MCF 10A (cell line): ENCODE measurements at regions not wholly inside any gene's neighbourhood (a gene's known extent, or its start where the extent isn't known, plus 50 kb on each side); places are given as distances from the start of the nearest gene placed in this dataset.

Experiments
- BruUV-seq: library from RNA; stranded (reverse); fragments of 400-500 nt; replicated peaks from 2 replicates; lab custom pipeline; 2021; lab: Mats Ljungman, UMichigan
- CTCF ChIA-PET: fragments of 300-600 bp; sonication (Branson Sonifier 250); formaldehyde crosslinking; extraction: SDS; loops from one replicate; lab custom pipeline; 2021; ENCODE audit warnings: antibody characterized with exemption, inconsistent platforms; lab: Yijun Ruan, JAX
- POLR2A ChIA-PET: fragments of 300-600, 350-650 bp; sonication (Branson Sonifier 250); formaldehyde crosslinking; extraction: SDS; loops from one replicate; lab custom pipeline; 2020; ENCODE audit warnings: antibody characterized with exemption, inconsistent platforms; lab: Yijun Ruan, JAX
- DNase-seq: peaks from one replicate; pipeline ENCODE4 v3.0.0-alpha.2; 2018; ENCODE audit not compliant: unreplicated experiment
- H3K27ac Mint-ChIP-seq: one replicate; pipeline ENCODE4 v1.8.0; 2022; ENCODE audit warnings: mild to moderate bottlenecking, low read depth, mixed read lengths; ENCODE audit not compliant: unreplicated experiment
- H3K27me3 Mint-ChIP-seq: one replicate; pipeline ENCODE4 v1.8.0; 2022; ENCODE audit warnings: mixed read lengths; ENCODE audit not compliant: insufficient read depth, unreplicated experiment
- H3K36me3 Mint-ChIP-seq: one replicate; pipeline ENCODE4 v1.8.0; 2022; ENCODE audit warnings: mild to moderate bottlenecking, moderate library complexity, mixed read lengths; ENCODE audit not compliant: insufficient read depth, unreplicated experiment
- H3K4me1 Mint-ChIP-seq: one replicate; pipeline ENCODE4 v1.8.0; 2022; ENCODE audit warnings: mixed read lengths; ENCODE audit not compliant: insufficient read depth, unreplicated experiment
- H3K4me3 Mint-ChIP-seq: one replicate; pipeline ENCODE4 v1.8.0; 2022; ENCODE audit warnings: mild to moderate bottlenecking, moderate library complexity, mixed read lengths; ENCODE audit not compliant: unreplicated experiment
- H3K9me3 Mint-ChIP-seq: one replicate; pipeline ENCODE4 v1.8.0; 2022; ENCODE audit warnings: mixed read lengths; ENCODE audit not compliant: unreplicated experiment
- intact Hi-C: fragments of 100-400 bp; cut with micrococcal nuclease; formaldehyde crosslinking; loops from 2 replicates; pipeline ENCODE4 v1.14.1; 2022
- TF ChIP-seq, protein P1 (sequence below): fragments of 200-600 bp; IDR thresholded peaks from one replicate; pipeline ENCODE4 v1.8.0; 2022; ENCODE audit warnings: antibody characterized with exemption, mild to moderate bottlenecking; ENCODE audit not compliant: unreplicated experiment

DNA sequence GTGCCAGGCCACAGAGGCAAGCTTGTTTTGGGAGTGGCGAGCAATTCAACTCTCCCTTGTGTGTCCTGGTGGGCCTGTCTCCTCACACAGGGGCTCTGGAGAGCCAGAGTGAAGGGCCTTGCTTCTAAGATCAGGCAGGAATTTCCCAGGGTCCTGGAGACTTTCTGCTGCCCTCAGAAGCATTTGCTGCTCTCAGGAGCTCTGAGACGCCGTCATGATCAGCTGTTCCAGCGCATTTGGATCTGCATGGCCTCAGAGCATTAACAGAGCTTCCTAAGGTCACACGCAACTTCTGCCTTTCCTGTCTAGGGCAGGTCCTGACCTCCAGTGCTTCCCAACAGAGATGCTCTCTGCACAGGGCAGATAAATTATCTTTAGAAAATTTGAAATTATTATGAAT lies 52.2 kb upstream of the C10orf90 start:
- no TSS peak for BruUV-seq
- intact Hi-C loops = no loop called here
- H3K27ac Mint-ChIP-seq = no peak overlapping the region
- POLR2A ChIA-PET = no interaction called here
- no peaks in the 10 kb centered on the region for H3K4me1 Mint-ChIP-seq
- TF ChIP-seq, protein P1, sequence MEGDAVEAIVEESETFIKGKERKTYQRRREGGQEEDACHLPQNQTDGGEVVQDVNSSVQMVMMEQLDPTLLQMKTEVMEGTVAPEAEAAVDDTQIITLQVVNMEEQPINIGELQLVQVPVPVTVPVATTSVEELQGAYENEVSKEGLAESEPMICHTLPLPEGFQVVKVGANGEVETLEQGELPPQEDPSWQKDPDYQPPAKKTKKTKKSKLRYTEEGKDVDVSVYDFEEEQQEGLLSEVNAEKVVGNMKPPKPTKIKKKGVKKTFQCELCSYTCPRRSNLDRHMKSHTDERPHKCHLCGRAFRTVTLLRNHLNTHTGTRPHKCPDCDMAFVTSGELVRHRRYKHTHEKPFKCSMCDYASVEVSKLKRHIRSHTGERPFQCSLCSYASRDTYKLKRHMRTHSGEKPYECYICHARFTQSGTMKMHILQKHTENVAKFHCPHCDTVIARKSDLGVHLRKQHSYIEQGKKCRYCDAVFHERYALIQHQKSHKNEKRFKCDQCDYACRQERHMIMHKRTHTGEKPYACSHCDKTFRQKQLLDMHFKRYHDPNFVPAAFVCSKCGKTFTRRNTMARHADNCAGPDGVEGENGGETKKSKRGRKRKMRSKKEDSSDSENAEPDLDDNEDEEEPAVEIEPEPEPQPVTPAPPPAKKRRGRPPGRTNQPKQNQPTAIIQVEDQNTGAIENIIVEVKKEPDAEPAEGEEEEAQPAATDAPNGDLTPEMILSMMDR = no peak
- no peaks in the 10 kb centered on the region for H3K36me3 Mint-ChIP-seq
- CTCF ChIA-PET = no interaction called here
- peaks cover 43% of the 10 kb centered on the region for H3K27me3 Mint-ChIP-seq
- no peaks in the 10 kb centered on the region for H3K9me3 Mint-ChIP-seq
- DNase-seq = no peak
- no peak overlapping the region for H3K4me3 Mint-ChIP-seq

DNA sequence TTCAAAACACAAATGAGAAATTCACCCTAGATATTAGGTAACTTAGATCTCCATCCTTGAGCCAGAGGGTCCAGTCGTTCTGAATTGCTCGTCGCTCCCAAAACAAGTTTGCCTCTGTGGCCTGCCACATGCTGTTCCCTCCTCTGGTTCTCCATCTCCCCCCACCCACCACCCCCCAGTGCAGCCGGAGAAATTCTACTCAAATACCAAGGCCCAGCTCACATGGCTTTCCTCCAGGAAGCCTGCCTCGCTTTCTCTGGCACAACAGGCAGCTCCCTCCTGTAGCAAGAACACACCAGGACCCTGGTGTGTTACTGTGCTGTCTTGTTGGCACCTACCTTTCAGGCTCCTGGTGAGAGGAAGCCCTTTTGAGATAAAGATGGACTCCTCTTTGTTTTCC lies 52.7 kb upstream of the C10orf90 start:
- DNase-seq = no peak
- ChIA-PET POLR2A (no interaction called here), CTCF (no interaction called here)
- intact Hi-C loops = no loop called here
- TF ChIP-seq, protein P1 = no peak
- Mint-ChIP-seq H3K36me3 (no peaks in the 10 kb centered on the region), H3K4me1 (no peaks in the 10 kb centered on the region), H3K27ac (no peak overlapping the region), H3K9me3 (no peaks in the 10 kb centered on the region), H3K4me3 (no peak overlapping the region), H3K27me3 (peaks cover 39% of the 10 kb centered on the region)
- BruUV-seq = no TSS peak

DNA sequence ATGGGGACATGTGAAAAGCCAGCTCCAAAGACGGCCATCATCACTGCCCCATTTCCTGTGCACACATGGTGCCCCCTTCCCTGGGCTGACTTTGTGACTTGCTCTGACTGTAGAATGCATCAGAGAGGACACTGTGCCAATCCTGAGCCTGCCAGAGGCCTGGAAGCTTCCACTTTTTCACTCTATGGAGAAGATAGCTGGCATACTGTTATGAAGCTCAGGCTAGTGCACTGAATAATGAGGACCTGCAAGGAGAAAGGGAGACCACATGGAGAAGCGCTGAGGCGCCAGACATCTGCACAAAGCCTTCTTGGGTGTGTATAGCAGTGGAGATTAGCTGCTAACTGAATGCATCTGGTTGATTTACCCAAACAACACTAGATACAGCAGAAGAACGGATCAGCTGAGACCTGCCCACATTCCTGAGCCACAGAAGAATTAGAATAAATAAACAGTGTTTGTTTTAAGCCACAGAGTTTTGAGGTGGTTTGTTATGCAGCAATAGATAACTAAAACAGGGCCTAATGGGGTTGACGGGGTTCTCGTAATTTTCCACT lies 58.9 kb upstream of the C10orf90 start:
- CTCF ChIA-PET = interaction anchor here (0.5 kb wide), 1 partner anchor 795 kb away, joined by 3 read pairs; no protein-coding TSS in a partner anchor
- TF ChIP-seq, protein P1 = no peak
- Mint-ChIP-seq H3K27me3 (no peaks in the 10 kb centered on the region), H3K36me3 (no peaks in the 10 kb centered on the region), H3K27ac (no peak overlapping the region), H3K4me3 (no peak overlapping the region), H3K9me3 (no peaks in the 10 kb centered on the region), H3K4me1 (peaks cover 8% of the 10 kb centered on the region)
- DNase-seq = no peak
- BruUV-seq = no TSS peak
- POLR2A ChIA-PET = interaction anchor here (1.0 kb wide), 1 partner anchor 10 kb away, joined by 3 read pairs; no protein-coding TSS in a partner anchor
- intact Hi-C loops = no loop called here

DNA sequence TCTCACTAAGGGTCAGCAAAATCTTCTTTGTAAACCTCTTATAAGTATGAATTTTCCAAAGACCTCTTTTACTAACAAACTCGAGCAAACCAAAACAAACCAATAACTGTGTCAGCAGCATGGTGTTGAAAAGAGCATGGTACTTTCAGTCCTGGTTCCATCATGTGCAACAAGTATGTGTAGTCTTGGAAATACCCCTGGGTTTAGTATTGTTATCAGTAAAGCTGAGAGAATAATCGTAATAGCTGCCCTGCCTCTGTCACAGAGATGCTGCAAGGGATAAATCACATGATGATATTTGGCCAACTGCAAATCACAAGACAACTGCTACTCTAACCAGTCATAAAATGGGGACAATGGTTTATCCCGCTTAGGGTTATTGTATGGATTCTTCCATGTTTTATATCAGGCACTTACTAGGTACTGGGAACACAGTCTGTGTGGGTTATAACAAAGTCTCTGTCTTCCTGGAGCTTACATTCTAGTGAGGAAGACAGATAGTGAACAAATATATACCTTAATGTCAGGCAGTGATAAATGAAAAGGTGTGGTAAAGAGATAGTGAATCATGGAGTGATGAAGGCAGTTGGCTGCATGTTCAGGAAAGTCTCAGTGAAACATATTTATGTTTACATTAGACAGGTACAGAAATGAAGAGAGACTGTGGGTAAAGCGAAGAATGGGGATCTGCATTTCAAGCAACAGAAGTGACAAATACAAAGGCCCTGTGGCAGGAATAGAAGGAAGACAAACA lies 60.5 kb upstream of the C10orf90 start:
- Mint-ChIP-seq H3K4me1 (peaks cover 16% of the 10 kb centered on the region), H3K36me3 (no peaks in the 10 kb centered on the region), H3K27ac (no peak overlapping the region), H3K9me3 (no peaks in the 10 kb centered on the region), H3K27me3 (no peaks in the 10 kb centered on the region), H3K4me3 (no peak overlapping the region)
- POLR2A ChIA-PET = no interaction called here
- CTCF ChIA-PET = interaction anchor here (0.7 kb wide), 1 partner anchor 748 kb away, joined by 3 read pairs; no protein-coding TSS in a partner anchor
- BruUV-seq = no TSS peak
- intact Hi-C loops = no loop called here
- DNase-seq = no peak
- TF ChIP-seq, protein P1 = no peak
